Activated T-cell treated with anti-CD3 and anti-CD28 coated beads for 1 hour (primary cell): ENCODE measurements at regions not wholly inside any gene's neighbourhood (a gene's known extent, or its start where the extent isn't known, plus 50 kb on each side); places are given as distances from the start of the nearest gene placed in this dataset.

ENCODE experiments used
- DNase-seq: peaks from one replicate; pipeline ENCODE4 v3.0.0-alpha.2; 2020; ENCODE audit warnings: low read depth

GRCh38 chr13:44274771-44275205 lies 98.8 kb upstream of the SERP2 start:
- no peak for DNase-seq

- no peak for DNase-seq
Observed at GRCh38 chr13:44275381-44275780, 98.2 kb upstream of the SERP2 start.

- no peak for DNase-seq
Observed at GRCh38 chr13:44276061-44276460, 97.6 kb upstream of the SERP2 start.

DNA sequence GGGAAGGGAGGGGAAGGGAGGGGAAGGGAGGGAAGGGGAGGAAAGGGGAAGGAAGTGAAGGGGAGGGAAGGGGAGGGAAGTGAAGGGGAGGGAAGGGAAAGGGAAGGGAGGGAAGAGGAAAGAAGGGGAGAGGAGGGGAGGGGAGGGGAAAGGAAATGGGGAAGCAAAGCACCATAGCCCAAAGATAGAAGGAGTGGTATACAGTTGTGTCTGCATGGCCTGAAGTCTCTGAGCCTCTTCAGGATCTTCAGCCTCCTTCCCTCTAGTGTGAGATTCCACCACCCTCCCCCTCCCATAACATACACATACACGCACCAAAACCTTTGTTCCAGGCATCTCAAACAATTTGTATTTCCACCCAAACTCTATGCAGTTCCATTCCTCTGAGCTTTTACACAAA lies 96.2 kb upstream of the SERP2 start:
- no peak for DNase-seq

GRCh38 chr13:44278166-44278565 lies 95.5 kb upstream of the SERP2 start:
- no peak for DNase-seq

DNA sequence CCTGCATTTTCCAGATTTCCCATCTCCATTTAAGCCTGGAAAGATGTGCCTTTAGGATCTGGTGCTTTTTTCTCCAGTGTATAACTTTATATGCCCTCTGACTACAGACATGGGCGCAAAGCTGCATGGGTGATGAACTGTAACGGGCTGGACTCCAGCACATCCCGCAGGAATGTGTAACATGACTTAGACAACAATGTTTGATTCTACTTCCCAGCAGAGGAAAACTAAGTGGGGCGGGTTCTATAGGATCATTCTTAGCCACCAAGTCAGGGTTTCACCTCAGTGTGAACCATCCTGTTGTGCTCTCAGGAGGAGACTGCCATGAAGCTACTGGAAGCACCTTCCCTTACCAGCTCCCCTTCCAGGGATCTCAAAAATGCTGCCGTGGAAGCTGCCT lies 93.2 kb upstream of the SERP2 start:
- no peak for DNase-seq

GRCh38 chr13:44281252-44282000 lies 92.2 kb upstream of the SERP2 start:
- DNase-seq = no peak

GRCh38 chr13:44283600-44283999 lies 90.0 kb upstream of the SERP2 start:
- DNase-seq = no peak

DNA sequence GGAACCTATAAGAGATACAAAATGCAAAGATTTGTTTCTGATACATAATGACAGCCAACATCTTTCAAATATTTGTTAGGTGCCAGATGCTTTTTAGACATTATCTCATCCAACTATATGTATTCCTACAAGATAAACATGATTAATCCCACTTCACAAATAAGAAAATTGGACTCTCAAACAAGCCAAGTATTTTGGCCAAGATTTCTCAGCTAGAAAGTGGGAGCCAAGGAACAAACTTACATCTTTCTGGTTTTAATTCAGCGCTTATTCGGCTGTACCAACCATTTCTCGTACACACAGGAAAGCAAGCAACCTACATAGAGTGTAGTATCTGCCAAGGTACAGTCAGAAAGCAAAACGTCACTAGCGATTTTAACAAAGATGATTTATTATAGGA lies 85.7 kb upstream of the SERP2 start:
- no peak for DNase-seq

GRCh38 chr13:44292545-44292944 lies 81.1 kb upstream of the SERP2 start:
- no peak for DNase-seq

- DNase-seq = no peak
Observed at GRCh38 chr13:44293374-44293773, 80.2 kb upstream of the SERP2 start.

GRCh38 chr13:44293908-44294735 lies 79.5 kb upstream of the SERP2 start:
- DNase-seq = no peak

DNA sequence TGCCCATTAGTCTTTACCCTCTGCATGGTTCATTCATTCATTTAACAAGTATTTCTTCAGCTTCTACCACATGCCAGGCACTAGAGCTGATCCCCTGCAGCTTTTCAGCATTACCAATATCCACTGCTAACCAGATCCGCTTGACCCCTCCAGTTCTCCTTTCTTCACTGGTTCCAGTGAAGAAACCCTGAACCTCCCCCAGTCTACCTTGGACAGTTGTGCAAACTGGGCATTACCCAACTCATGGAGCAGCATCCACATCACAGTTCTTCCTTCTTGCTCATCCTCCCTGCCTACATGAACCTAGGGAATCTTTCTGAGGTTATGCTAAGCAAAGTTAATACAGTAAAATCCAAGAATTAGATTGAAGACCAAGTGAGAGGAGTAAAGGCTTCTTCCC lies 78.7 kb upstream of the SERP2 start:
- DNase-seq = no peak

- DNase-seq = no peak
Observed at GRCh38 chr13:44296856-44297255, 76.8 kb upstream of the SERP2 start.

- DNase-seq = no peak
Observed at GRCh38 chr13:44298314-44298713, 75.3 kb upstream of the SERP2 start.

DNA sequence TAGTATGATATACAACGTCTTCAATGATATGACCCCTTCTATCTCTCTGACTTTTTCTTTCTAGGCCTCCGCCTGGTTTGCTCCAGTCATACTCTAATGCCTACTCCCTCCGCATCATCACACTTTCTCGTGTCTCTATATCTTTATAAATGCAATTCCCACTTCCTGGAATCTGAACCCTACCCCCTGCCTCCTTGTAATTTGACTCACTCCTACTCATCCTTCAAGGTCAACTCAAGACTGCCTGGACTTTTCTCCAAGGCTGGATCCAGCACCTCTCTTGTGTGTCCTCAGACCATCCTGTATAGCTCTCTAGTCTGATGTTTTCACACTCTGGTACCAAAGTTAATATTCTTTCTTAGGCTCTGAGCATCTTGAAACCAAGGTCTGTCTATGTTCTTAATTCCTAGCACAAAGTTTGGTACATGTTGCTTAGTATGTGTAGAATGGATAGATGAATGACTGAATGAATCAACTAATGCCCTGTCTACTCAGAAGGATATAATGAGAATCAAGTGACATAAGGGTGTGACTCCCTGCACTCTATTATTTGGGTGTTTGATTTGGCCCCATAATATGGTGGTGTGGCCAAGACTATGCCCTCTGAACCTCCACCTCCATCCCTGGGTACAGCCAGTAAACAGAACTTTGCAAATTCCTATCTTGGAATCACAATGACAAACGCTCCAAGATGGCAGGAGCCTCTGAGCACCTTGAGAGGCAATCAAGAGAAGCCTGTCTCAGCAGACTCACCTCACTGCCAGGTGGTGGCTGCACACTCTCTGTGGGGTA lies 74.3 kb upstream of the SERP2 start:
- no peak for DNase-seq

DNA sequence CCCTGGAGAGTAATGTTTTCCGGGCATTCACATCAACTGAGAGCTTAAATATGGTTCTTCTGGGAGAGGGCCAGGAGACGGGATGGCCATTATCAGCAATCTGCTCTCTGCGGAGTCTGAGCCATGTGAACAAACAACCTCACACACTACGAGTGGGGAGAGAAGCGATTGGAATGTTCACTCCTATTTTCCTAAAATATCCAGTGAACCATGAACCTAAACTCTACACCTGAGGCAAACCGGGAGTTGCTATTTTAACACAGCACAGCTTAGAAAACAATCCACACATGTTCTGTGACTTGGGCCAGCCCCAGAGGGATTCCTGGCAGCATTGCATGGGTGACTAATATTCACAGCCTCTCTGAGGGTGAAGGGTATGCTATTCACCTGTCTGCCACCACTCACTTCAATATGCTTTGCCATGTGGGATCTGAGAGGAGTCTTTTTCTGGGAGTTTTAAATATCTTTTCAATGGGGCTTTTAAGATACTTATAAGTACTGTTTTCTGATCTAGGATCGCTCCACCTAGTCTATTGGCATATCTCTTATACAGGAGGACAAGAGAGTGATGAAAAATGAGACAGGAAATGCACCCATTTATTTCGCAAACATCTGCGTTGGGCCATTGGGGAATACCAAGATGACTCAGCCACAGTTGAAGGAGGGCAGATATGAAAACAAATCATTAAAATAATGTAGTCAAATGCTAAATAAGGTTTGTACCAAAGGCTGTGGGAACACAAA lies 72.6 kb upstream of the SERP2 start:
- DNase-seq = no peak

- DNase-seq = no peak
Observed at GRCh38 chr13:44301639-44302015, 72.0 kb upstream of the SERP2 start.

DNA sequence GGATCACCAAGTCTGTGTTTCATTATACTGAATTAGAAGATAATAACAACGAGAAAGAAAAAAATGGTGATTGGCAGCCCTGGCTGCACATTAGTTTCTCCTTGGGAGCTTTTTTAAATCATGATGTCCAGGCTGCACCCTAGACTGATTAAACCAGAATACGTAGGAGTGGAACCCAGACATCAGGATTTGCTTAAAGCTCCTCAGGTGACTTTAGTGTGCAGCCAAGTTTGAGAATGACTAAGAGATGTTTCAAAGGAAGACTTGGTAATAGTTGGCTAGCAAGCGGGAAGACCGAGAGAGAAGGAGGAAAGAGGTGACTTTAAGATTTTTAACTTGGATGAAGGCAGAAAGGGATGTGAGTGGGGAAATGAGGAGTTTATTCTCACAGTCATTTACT lies 71.4 kb upstream of the SERP2 start:
- DNase-seq = no peak

GRCh38 chr13:44302940-44303575 lies 70.6 kb upstream of the SERP2 start:
- DNase-seq = no peak

- DNase-seq = no peak
Observed at GRCh38 chr13:44303681-44304432, 69.8 kb upstream of the SERP2 start.
